ENCODE measurements at regions not wholly inside any gene's neighbourhood (a gene's known extent, or its start where the extent isn't known, plus 50 kb on each side); places are given as distances from the start of the nearest gene placed in this dataset.

GRCh38 chr16:87219287-87219909 lies 97.8 kb downstream of the C16orf95 start:
- DNase-seq, result no peak

GRCh38 chr16:87221633-87222032 lies 95.6 kb downstream of the C16orf95 start:
- DNase-seq, result no peak

- no peak for DNase-seq
Measured at GRCh38 chr16:87222335-87222734, 94.9 kb downstream of the C16orf95 start.

GRCh38 chr16:87223656-87224248 lies 93.4 kb downstream of the C16orf95 start:
- no peak for DNase-seq

- DNase-seq, result no peak
Measured at GRCh38 chr16:87226926-87227295, 90.3 kb downstream of the C16orf95 start.

- DNase-seq, result no peak
Measured at GRCh38 chr16:87227296-87227951, 89.8 kb downstream of the C16orf95 start.

- DNase-seq, result no peak
Measured at GRCh38 chr16:87228363-87228762, 88.8 kb downstream of the C16orf95 start.

- DNase-seq, result no peak
Measured at GRCh38 chr16:87229230-87230188, 87.7 kb downstream of the C16orf95 start.

GRCh38 chr16:87230571-87230970 lies 86.6 kb downstream of the C16orf95 start:
- no peak for DNase-seq

- DNase-seq, result no peak
Measured at GRCh38 chr16:87231295-87231694, 85.9 kb downstream of the C16orf95 start.

GRCh38 chr16:87231911-87232310 lies 85.3 kb downstream of the C16orf95 start:
- no peak for DNase-seq

- no peak for DNase-seq
Measured at GRCh38 chr16:87233928-87234327, 83.3 kb downstream of the C16orf95 start.

- no peak for DNase-seq
Measured at GRCh38 chr16:87234601-87235000, 82.6 kb downstream of the C16orf95 start.

- DNase-seq, result no peak
Measured at GRCh38 chr16:87235810-87236515, 81.2 kb downstream of the C16orf95 start.

GRCh38 chr16:87236516-87237115 lies 80.6 kb downstream of the C16orf95 start:
- DNase-seq, result no peak

- DNase-seq, result no peak
Measured at GRCh38 chr16:87238361-87238715, 78.9 kb downstream of the C16orf95 start.

GRCh38 chr16:87239545-87239944 lies 77.6 kb downstream of the C16orf95 start:
- DNase-seq, result no peak

GRCh38 chr16:87240211-87241136 lies 76.7 kb downstream of the C16orf95 start:
- no peak for DNase-seq

- DNase-seq, result no peak
Measured at GRCh38 chr16:87241137-87241771, 75.9 kb downstream of the C16orf95 start.

- no peak for DNase-seq
Measured at GRCh38 chr16:87243478-87243877, 73.7 kb downstream of the C16orf95 start.
